ENCODE measurements at regions not wholly inside any gene's neighbourhood (a gene's known extent, or its start where the extent isn't known, plus 50 kb on each side); places are given as distances from the start of the nearest gene placed in this dataset.

GRCh38 chr3:176757429-176757828 is 439.9 kb downstream of the TBL1XR1 start:
- TF ChIP-seq CTCF (IDR thresholded peaks at IDR 0.05) (no peak), TCF12 (IDR thresholded peaks at IDR 0.05) (no peak), NRF1 (IDR thresholded peaks at IDR 0.05; ENCODE audit: low read depth, low read length) (no peak), POLR2AphosphoS5 (IDR thresholded peaks at IDR 0.05; ENCODE audit: low read depth, low read length) (no peak), USF1 (IDR thresholded peaks at IDR 0.05; ENCODE audit: borderline replicate concordance, low read depth) (no peak), REST (IDR thresholded peaks at IDR 0.05; ENCODE audit: low read depth, low read length) (no peak), ZBTB33 (IDR thresholded peaks at IDR 0.05; ENCODE audit: borderline replicate concordance, low read depth) (no peak)

Measured in SK-N-SH (cell line).